DOHH2 (cell line): ENCODE measurements at regions not wholly inside any gene's neighbourhood (a gene's known extent, or its start where the extent isn't known, plus 50 kb on each side); places are given as distances from the start of the nearest gene placed in this dataset.

Experiments
- EZH2phosphoT487 ChIP-seq: fragments of 200-600 bp; sonication (generic); IDR thresholded peaks from 2 replicates; pipeline ENCODE4 v1.6.1; 2017; ENCODE audit warnings: borderline replicate concordance, mild to moderate bottlenecking, antibody characterized with exemption, low read length, moderate library complexity, mixed read lengths
- TF ChIP-seq, protein P1 (sequence below): fragments of 200-600 bp; sonication (generic); IDR thresholded peaks from one replicate; pipeline ENCODE4 v1.5.1; 2014; ENCODE audit warnings: antibody characterized with exemption, mild to moderate bottlenecking, low read depth, low read length; ENCODE audit not compliant: poor library complexity, severe bottlenecking

DNA sequence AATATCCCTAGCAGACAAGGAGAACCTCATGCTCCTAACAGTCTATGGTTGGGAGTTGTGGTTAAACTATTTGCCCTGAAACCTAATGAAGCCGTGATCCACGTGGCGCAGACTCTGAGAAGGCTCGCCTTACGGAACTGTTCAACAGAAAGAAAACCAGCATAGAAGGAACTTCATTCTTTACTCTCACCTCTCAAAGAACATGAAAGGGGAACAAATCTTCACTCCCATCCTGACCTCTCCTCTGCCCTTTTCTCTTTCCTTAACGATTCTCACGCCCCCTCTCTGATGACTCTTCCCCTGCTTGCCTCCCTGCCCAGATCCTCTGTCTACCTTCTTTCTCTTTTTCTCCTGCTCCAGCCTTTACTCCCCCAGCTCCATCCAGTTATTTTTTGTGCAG is 54.2 kb downstream of the IRAG1 start:
- TF ChIP-seq, protein P1, sequence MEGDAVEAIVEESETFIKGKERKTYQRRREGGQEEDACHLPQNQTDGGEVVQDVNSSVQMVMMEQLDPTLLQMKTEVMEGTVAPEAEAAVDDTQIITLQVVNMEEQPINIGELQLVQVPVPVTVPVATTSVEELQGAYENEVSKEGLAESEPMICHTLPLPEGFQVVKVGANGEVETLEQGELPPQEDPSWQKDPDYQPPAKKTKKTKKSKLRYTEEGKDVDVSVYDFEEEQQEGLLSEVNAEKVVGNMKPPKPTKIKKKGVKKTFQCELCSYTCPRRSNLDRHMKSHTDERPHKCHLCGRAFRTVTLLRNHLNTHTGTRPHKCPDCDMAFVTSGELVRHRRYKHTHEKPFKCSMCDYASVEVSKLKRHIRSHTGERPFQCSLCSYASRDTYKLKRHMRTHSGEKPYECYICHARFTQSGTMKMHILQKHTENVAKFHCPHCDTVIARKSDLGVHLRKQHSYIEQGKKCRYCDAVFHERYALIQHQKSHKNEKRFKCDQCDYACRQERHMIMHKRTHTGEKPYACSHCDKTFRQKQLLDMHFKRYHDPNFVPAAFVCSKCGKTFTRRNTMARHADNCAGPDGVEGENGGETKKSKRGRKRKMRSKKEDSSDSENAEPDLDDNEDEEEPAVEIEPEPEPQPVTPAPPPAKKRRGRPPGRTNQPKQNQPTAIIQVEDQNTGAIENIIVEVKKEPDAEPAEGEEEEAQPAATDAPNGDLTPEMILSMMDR: no peak
- TF ChIP-seq EZH2phosphoT487: no peak
